MM.1S (cell line): ENCODE measurements at regions not wholly inside any gene's neighbourhood (a gene's known extent, or its start where the extent isn't known, plus 50 kb on each side); places are given as distances from the start of the nearest gene placed in this dataset.

Experiments used
- DNase-seq: peaks from one replicate; pipeline ENCODE4 v3.0.0-alpha.2; 2015
- H2AFZ ChIP-seq: fragments of 300-600 bp; sonication (generic); 2 replicates; pipeline ENCODE4 v1.6.0; 2016; ENCODE audit warnings: antibody characterized with exemption, low read length
- H3F3A ChIP-seq: fragments of 300-600 bp; sonication (generic); 2 replicates; pipeline ENCODE4 v1.6.1; 2016; ENCODE audit warnings: mild to moderate bottlenecking, antibody characterized with exemption, low read length, moderate library complexity, mixed read lengths; ENCODE audit not compliant: insufficient read depth
- H3K27ac ChIP-seq: fragments of 300-600 bp; sonication (generic); 2 replicates; pipeline ENCODE4 v1.5.1; 2016; ENCODE audit warnings: mild to moderate bottlenecking, low read length
- H3K27me3 ChIP-seq: fragments of 300-600 bp; sonication (generic); replicated peaks from 2 replicates; pipeline ENCODE4 v1.6.0; 2016; ENCODE audit warnings: low read length; ENCODE audit not compliant: insufficient read depth
- H3K36me3 ChIP-seq: fragments of 300-600 bp; sonication (generic); replicated peaks from 2 replicates; pipeline ENCODE4 v1.6.1; 2016; ENCODE audit warnings: mild to moderate bottlenecking, low read length, mixed read lengths; ENCODE audit not compliant: insufficient read depth
- H3K4me1 ChIP-seq: fragments of 300-600 bp; sonication (generic); 2 replicates; pipeline ENCODE4 v1.6.1; 2016; ENCODE audit warnings: low read length, mixed read lengths
- H3K4me2 ChIP-seq: fragments of 300-600 bp; sonication (generic); 2 replicates; pipeline ENCODE4 v1.6.0; 2016; ENCODE audit warnings: low read depth, low read length
- H3K4me3 ChIP-seq: fragments of 300-600 bp; sonication (generic); 2 replicates; pipeline ENCODE4 v1.5.1; 2016; ENCODE audit warnings: low read length, mixed read lengths
- H3K79me2 ChIP-seq: fragments of 300-600 bp; sonication (generic); 2 replicates; pipeline ENCODE4 v1.6.1; 2016; ENCODE audit warnings: mixed run types, low read length, mixed read lengths
- H3K9ac ChIP-seq: fragments of 300-600 bp; sonication (generic); 2 replicates; pipeline ENCODE4 v1.6.1; 2016; ENCODE audit warnings: low read length, mixed read lengths
- H3K9me2 ChIP-seq: fragments of 300-600 bp; sonication (generic); replicated peaks from 2 replicates; pipeline ENCODE4 v1.6.1; 2016; ENCODE audit warnings: mild to moderate bottlenecking, low read length, mixed read lengths; ENCODE audit not compliant: insufficient read depth
- H3K9me3 ChIP-seq: fragments of 300-600 bp; sonication (generic); replicated peaks from 2 replicates; pipeline ENCODE4 v1.6.1; 2016; ENCODE audit warnings: mild to moderate bottlenecking, low read length, mixed read lengths; ENCODE audit not compliant: insufficient read depth
- H4K20me1 ChIP-seq: fragments of 300-600 bp; sonication (generic); 2 replicates; pipeline ENCODE4 v1.6.1; 2016; ENCODE audit warnings: mild to moderate bottlenecking, low read length, moderate library complexity, mixed read lengths; ENCODE audit not compliant: insufficient read depth
- EZH2 ChIP-seq: fragments of 300-600 bp; sonication (generic); optimal IDR thresholded peaks from 2 replicates; pipeline ENCODE3; 2017; ENCODE audit warnings: low read depth, mild to moderate bottlenecking, antibody characterized with exemption, low read length, mixed read lengths
- EZH2phosphoT487 ChIP-seq: fragments of 300-600 bp; sonication (generic); IDR thresholded peaks from 2 replicates; pipeline ENCODE4 v1.6.1; 2018; ENCODE audit warnings: antibody characterized with exemption, low read length
- TF ChIP-seq, protein P1 (sequence below): fragments of 300-600 bp; sonication (generic); IDR thresholded peaks from 2 replicates; pipeline ENCODE4 v1.5.1; 2016; ENCODE audit warnings: antibody characterized with exemption, low read length, mixed read lengths

DNA sequence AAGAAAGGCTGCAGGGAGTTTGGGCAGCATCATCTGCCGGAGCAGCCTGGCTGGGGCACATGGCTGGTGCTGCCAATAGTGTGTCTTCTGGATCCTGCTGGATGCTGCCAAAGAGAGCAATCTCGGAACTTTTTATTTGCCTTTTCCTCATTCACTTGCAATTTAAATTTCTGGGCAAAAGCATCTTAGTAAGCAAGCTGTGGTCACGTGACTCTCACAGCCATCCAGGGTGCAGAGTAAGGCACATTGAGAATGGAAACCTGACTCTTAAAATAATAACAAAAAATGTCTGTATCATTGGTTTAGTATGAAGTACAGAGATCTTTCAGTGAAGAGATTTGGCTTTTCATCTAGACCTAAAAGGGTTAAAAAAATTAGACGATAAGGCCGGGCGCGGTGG lies 910.3 kb downstream of the STIM2 start:
- Histone ChIP-seq H3K9me3 (no peaks in the 10 kb centered on the region), H3K9ac (no peak overlapping the region), H3K79me2 (no peaks in the 10 kb centered on the region), H2AFZ (no peak overlapping the region), H3K4me1 (no peaks in the 10 kb centered on the region), H3K27ac (no peak overlapping the region), H3F3A (no peaks in the 10 kb centered on the region), H4K20me1 (no peaks in the 10 kb centered on the region), H3K4me2 (no peak overlapping the region), H3K36me3 (no peaks in the 10 kb centered on the region), H3K4me3 (no peak overlapping the region), H3K9me2 (no peaks in the 10 kb centered on the region), H3K27me3 (no peaks in the 10 kb centered on the region)
- TF ChIP-seq, protein P1, sequence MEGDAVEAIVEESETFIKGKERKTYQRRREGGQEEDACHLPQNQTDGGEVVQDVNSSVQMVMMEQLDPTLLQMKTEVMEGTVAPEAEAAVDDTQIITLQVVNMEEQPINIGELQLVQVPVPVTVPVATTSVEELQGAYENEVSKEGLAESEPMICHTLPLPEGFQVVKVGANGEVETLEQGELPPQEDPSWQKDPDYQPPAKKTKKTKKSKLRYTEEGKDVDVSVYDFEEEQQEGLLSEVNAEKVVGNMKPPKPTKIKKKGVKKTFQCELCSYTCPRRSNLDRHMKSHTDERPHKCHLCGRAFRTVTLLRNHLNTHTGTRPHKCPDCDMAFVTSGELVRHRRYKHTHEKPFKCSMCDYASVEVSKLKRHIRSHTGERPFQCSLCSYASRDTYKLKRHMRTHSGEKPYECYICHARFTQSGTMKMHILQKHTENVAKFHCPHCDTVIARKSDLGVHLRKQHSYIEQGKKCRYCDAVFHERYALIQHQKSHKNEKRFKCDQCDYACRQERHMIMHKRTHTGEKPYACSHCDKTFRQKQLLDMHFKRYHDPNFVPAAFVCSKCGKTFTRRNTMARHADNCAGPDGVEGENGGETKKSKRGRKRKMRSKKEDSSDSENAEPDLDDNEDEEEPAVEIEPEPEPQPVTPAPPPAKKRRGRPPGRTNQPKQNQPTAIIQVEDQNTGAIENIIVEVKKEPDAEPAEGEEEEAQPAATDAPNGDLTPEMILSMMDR, result no peak
- TF ChIP-seq EZH2, result no peak
- TF ChIP-seq EZH2phosphoT487, result no peak
- no peak for DNase-seq

DNA sequence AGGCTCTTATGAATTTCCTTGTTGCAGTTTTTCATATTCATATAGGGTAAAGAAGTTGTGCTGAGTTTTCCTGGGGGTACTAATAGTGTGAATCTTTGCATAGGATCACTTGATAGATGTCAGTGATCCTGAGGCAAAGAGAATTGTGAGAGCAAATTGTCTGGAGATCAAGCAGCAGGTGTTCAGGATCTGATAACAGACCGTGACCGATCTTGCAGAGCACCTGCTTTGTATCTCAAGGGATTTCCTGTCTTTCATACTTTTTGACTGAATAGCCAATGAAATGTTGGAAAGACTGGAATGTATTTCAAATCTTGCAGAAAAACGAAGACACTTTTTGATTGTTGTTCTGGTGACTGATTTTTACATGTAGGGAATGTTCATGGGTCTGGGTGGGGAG lies 914.5 kb downstream of the STIM2 start:
- H4K20me1 ChIP-seq, result no peaks in the 10 kb centered on the region
- H3K36me3 ChIP-seq, result no peaks in the 10 kb centered on the region
- no peaks in the 10 kb centered on the region for H3K9me2 ChIP-seq
- no peak overlapping the region for H2AFZ ChIP-seq
- no peak for TF ChIP-seq EZH2
- TF ChIP-seq EZH2phosphoT487, result no peak
- TF ChIP-seq, protein P1, result no peak
- H3K4me1 ChIP-seq, result no peaks in the 10 kb centered on the region
- H3K79me2 ChIP-seq, result no peaks in the 10 kb centered on the region
- H3K9ac ChIP-seq, result no peak overlapping the region
- no peak overlapping the region for H3K27ac ChIP-seq
- DNase-seq, result no peak
- H3K4me2 ChIP-seq, result no peak overlapping the region
- H3F3A ChIP-seq, result no peaks in the 10 kb centered on the region
- H3K27me3 ChIP-seq, result no peaks in the 10 kb centered on the region
- no peak overlapping the region for H3K4me3 ChIP-seq
- H3K9me3 ChIP-seq, result no peaks in the 10 kb centered on the region

DNA sequence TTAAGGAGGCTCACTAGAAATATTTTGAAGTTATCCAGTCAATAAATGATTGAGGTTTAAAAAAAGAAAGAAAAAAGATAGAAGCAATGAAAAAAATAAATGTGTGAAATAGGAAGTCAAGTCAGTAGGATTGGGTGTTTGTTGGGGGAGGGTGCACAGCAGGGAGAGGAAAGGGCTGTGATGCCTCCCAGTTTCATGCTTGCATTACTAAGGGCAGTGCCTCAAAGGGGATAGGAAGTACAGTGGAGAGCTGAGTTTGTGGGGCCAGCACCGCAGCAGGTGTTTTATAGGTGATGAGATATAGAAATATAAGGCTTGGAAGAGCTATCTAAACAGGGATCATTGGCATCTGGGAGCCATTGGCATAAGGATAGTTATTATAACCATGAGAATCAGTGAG lies 919.2 kb downstream of the STIM2 start:
- Histone ChIP-seq H3K4me1 (no peaks in the 10 kb centered on the region), H3F3A (no peaks in the 10 kb centered on the region), H3K36me3 (no peaks in the 10 kb centered on the region), H3K27me3 (no peaks in the 10 kb centered on the region), H2AFZ (no peak overlapping the region), H3K4me2 (no peak overlapping the region), H3K9me2 (no peaks in the 10 kb centered on the region), H3K27ac (no peak overlapping the region), H4K20me1 (no peaks in the 10 kb centered on the region), H3K79me2 (no peaks in the 10 kb centered on the region), H3K9me3 (no peaks in the 10 kb centered on the region), H3K9ac (no peak overlapping the region), H3K4me3 (no peak overlapping the region)
- no peak for DNase-seq
- TF ChIP-seq, protein P1, result no peak
- TF ChIP-seq EZH2 (no peak), EZH2phosphoT487 (no peak)
